AG04450 (cell line): ENCODE measurements at regions not wholly inside any gene's neighbourhood (a gene's known extent, or its start where the extent isn't known, plus 50 kb on each side); places are given as distances from the start of the nearest gene placed in this dataset.

Source experiments
- CTCF ChIA-PET: fragments of 300-600, 350-600 bp; formaldehyde crosslinking; extraction: SDS; loops from one replicate; lab custom pipeline; 2022; ENCODE audit warnings: antibody characterized with exemption, inconsistent platforms; lab: Charles Lee
- POLR2A ChIA-PET: fragments of 350-600 bp; formaldehyde crosslinking; extraction: SDS; loops from one replicate; lab custom pipeline; 2021; ENCODE audit warnings: antibody characterized with exemption, inconsistent platforms; lab: Yijun Ruan, JAX
- DNase-seq: peaks from one replicate; pipeline ENCODE4 v3.0.0-alpha.2; 2011; ENCODE audit warnings: low read depth, low spot score
- H3K27ac ChIP-seq: one replicate; pipeline ENCODE4 v1.5.1; 2012; ENCODE audit warnings: low read depth, low read length, control low read depth
- H3K27me3 ChIP-seq: one replicate; pipeline ENCODE4 v1.6.0; 2012; ENCODE audit warnings: low read length; ENCODE audit not compliant: control insufficient read depth, insufficient read depth
- H3K4me3 ChIP-seq: 2 replicates; pipeline ENCODE4 v1.5.1; 2011; ENCODE audit warnings: mild to moderate bottlenecking, low read depth, low read length, control low read depth
- H3K9me3 ChIP-seq: 2 replicates; pipeline ENCODE4 v1.5.1; 2012; ENCODE audit warnings: low read length; ENCODE audit not compliant: control insufficient read depth, insufficient read depth
- CTCF ChIP-seq: IDR thresholded peaks from 2 replicates; pipeline ENCODE4 v1.5.1; 2011; ENCODE audit warnings: low read depth, low read length, control low read depth, inconsistent platforms

GRCh38 chr5:5822729-5823257, 400.3 kb downstream of the ICE1 start:
- TF ChIP-seq CTCF, result no peak
- no peak for DNase-seq
- H3K9me3 ChIP-seq, result peaks cover 27% of the 10 kb centered on the region
- ChIA-PET POLR2A (interaction anchor here (0.7 kb wide), 1 partner anchor 590 kb away, joined by 5 read pairs; no protein-coding TSS in a partner anchor), CTCF (no interaction called here)
- H3K27ac ChIP-seq, result no peak overlapping the region
- H3K27me3 ChIP-seq, result no peaks in the 10 kb centered on the region
- no peak overlapping the region for H3K4me3 ChIP-seq

- TF ChIP-seq CTCF, result no peak
- Histone ChIP-seq H3K9me3 (peaks cover 6% of the 10 kb centered on the region; the same call in 1 of the 2 replicates), H3K27ac (no peak overlapping the region), H3K27me3 (no peaks in the 10 kb centered on the region), H3K4me3 (no peak overlapping the region)
- ChIA-PET POLR2A (no interaction called here), CTCF (no interaction called here)
- no peak for DNase-seq
Measured at GRCh38 chr5:5816960-5817359, 394.5 kb downstream of the ICE1 start.

GRCh38 chr5:5813441-5813840, 391.0 kb downstream of the ICE1 start:
- ChIA-PET POLR2A (no interaction called here), CTCF (no interaction called here)
- no peak for TF ChIP-seq CTCF
- H3K4me3 ChIP-seq, result no peak overlapping the region
- H3K27ac ChIP-seq, result no peak overlapping the region
- no peaks in the 10 kb centered on the region for H3K27me3 ChIP-seq
- H3K9me3 ChIP-seq, result peaks cover 3% of the 10 kb centered on the region; the same call in 1 of the 2 replicates
- no peak for DNase-seq

- no peak overlapping the region for H3K4me3 ChIP-seq
- POLR2A ChIA-PET, result no interaction called here
- DNase-seq, result no peak
- H3K9me3 ChIP-seq, result peaks cover 25% of the 10 kb centered on the region
- TF ChIP-seq CTCF, result no peak
- H3K27me3 ChIP-seq, result no peaks in the 10 kb centered on the region
- CTCF ChIA-PET, result no interaction called here
- no peak overlapping the region for H3K27ac ChIP-seq
Measured at GRCh38 chr5:5810461-5810860, 388.0 kb downstream of the ICE1 start.

- Histone ChIP-seq H3K27me3 (no peaks in the 10 kb centered on the region), H3K4me3 (no peak overlapping the region), H3K9me3 (peaks cover 56% of the 10 kb centered on the region), H3K27ac (no peak overlapping the region)
- CTCF ChIA-PET, result no interaction called here
- TF ChIP-seq CTCF, result no peak
- DNase-seq, result no peak
- POLR2A ChIA-PET, result no interaction called here
Measured at GRCh38 chr5:5805916-5806315, 383.4 kb downstream of the ICE1 start.
